Thyroid gland (tissue), 4 donors: ENCODE measurements at regions not wholly inside any gene's neighbourhood (a gene's known extent, or its start where the extent isn't known, plus 50 kb on each side); places are given as distances from the start of the nearest gene placed in this dataset.
"Not testable (repeated sequence)": the region's sequence is repeated elsewhere in the genome, so short reads cannot be mapped to it uniquely, and the experiment has no call there.

ENCODE experiments used
- DNase-seq, 2 donors: peaks; one replicate each; pipeline ENCODE4 v3.0.0-alpha.2; 2019
- H3K27ac ChIP-seq, 3 donors: fragments of 200-600 bp; sonication (generic); 1 replicate in 2 of 3; 2 replicates in 1 of 3; pipeline ENCODE4 v1.5.1; 2016 to 2019; ENCODE audit warnings: mild to moderate bottlenecking in 1 of 3, moderate library complexity in 1 of 3
- H3K27me3 ChIP-seq: fragments of 200-600 bp; sonication (generic); one replicate; pipeline ENCODE4 v1.5.1; 2019
- H3K36me3 ChIP-seq, 2 donors: fragments of 200-600 bp; sonication (generic); one replicate each; pipeline ENCODE4 v1.5.1; 2016 to 2019
- H3K4me1 ChIP-seq, 2 donors: fragments of 200-600 bp; sonication (generic); one replicate each; pipeline ENCODE4 v1.5.1; 2017 to 2019
- H3K4me3 ChIP-seq, 3 donors: fragments of 200-600 bp; sonication (generic); replicated peaks in 1 of 3; 1 replicate in 2 of 3; 2 replicates in 1 of 3; pipeline ENCODE4 v1.5.1; 2016; ENCODE audit warnings: mild to moderate bottlenecking in 1 of 3
- H3K9me3 ChIP-seq: fragments of 200-600 bp; sonication (generic); one replicate; pipeline ENCODE4 v1.5.1; 2017
- POLR2A ChIP-seq, 2 donors: fragments of 450-650 bp; IDR thresholded peaks; one replicate each; pipeline ENCODE4 v1.6.1; 2017; ENCODE audit warnings: antibody characterized with exemption in 2 of 2, mild to moderate bottlenecking in 2 of 2, moderate library complexity in 1 of 2
- WGBS, 2 donors: methylation state at CpG; one replicate each; pipeline ENCODE4 v1.1.5; 2017; 5-methylcytosine and 5-hydroxymethylcytosine counted together
- intact Hi-C: fragments of 100-400 bp; cut with DNase I; formaldehyde crosslinking; loops from one replicate; pipeline ENCODE4 v1.15.1; 2023
- TF ChIP-seq, protein P1 (sequence below), 6 experiments: fragments of 200-600 bp in 3 of 6; fragments of 450-650 bp in 3 of 6; sonication (generic) in 3 of 6; IDR thresholded peaks; one replicate each; pipeline ENCODE4 v1.5.1; 2016 to 2019; ENCODE audit warnings: antibody characterized with exemption in 6 of 6, mild to moderate bottlenecking in 2 of 6, inconsistent platforms in 1 of 6, moderate library complexity in 1 of 6

DNA sequence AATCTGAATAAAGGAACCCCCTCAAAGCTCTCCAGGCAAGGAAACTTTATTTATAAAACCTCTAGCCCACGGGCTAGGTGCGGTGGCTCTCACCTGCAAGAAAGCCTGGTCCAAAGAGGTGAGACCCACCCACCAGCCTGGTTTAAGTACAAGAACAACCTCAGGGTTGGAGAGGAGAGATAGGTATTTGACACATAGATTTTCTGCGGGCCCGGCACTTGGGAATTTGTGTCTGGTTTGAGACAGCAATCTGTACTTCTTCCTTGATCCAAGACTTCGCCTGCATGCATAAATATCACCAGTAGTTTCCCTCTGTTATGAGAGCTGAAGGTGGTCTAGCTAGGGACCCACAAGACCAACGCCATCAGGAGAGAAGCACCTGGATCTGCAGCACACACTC lies 73.2 kb upstream of the CAPRIN1 start:
- Histone ChIP-seq H3K27me3 (no peaks in the 10 kb centered on the region), H3K27ac (no peak overlapping the region), H3K4me1 (no peaks in the 10 kb centered on the region), H3K36me3 (no peaks in the 10 kb centered on the region), H3K4me3 (no peak overlapping the region), H3K9me3 (no peaks in the 10 kb centered on the region)
- 79 to 91% methylated on average over 6 of the region's 6 CpGs for WGBS, 2 donors
- TF ChIP-seq, protein P1, sequence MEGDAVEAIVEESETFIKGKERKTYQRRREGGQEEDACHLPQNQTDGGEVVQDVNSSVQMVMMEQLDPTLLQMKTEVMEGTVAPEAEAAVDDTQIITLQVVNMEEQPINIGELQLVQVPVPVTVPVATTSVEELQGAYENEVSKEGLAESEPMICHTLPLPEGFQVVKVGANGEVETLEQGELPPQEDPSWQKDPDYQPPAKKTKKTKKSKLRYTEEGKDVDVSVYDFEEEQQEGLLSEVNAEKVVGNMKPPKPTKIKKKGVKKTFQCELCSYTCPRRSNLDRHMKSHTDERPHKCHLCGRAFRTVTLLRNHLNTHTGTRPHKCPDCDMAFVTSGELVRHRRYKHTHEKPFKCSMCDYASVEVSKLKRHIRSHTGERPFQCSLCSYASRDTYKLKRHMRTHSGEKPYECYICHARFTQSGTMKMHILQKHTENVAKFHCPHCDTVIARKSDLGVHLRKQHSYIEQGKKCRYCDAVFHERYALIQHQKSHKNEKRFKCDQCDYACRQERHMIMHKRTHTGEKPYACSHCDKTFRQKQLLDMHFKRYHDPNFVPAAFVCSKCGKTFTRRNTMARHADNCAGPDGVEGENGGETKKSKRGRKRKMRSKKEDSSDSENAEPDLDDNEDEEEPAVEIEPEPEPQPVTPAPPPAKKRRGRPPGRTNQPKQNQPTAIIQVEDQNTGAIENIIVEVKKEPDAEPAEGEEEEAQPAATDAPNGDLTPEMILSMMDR (IDR thresholded peaks at IDR 0.05): no peak
- no peak for TF ChIP-seq POLR2A (IDR thresholded peaks at IDR 0.05)
- intact Hi-C loops: no loop called here
- DNase-seq: no peak

DNA sequence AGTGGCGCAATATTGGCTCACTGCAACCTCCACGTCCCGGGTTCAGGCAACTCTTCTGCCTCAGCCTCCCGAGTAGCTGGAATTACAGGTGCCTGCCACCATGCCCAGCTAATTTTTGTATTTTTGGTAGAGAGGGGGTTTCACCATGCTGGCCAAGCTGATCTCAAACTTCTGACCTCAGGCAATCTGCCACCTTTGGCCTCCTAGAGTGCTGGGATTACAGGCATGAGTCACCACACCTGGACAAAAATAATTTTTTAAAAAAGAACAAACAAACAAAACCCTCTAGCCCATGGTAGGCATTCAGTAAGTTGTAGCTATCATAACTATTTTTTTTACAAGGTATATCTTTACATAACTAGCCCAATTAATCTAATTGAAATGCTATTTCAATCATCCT lies 73.9 kb upstream of the CAPRIN1 start:
- Histone ChIP-seq H3K4me1 (no peaks in the 10 kb centered on the region), H3K27me3 (no peaks in the 10 kb centered on the region), H3K36me3 (no peaks in the 10 kb centered on the region), H3K4me3 (no peak overlapping the region), H3K27ac (no peak overlapping the region), H3K9me3 (no peaks in the 10 kb centered on the region)
- TF ChIP-seq, protein P1 (IDR thresholded peaks at IDR 0.05): no peak
- no peak for TF ChIP-seq POLR2A (IDR thresholded peaks at IDR 0.05)
- DNase-seq: no peak
- intact Hi-C loops: no loop called here
- 92 to 97% methylated on average over 4 of the region's 4 CpGs for WGBS, 2 donors

DNA sequence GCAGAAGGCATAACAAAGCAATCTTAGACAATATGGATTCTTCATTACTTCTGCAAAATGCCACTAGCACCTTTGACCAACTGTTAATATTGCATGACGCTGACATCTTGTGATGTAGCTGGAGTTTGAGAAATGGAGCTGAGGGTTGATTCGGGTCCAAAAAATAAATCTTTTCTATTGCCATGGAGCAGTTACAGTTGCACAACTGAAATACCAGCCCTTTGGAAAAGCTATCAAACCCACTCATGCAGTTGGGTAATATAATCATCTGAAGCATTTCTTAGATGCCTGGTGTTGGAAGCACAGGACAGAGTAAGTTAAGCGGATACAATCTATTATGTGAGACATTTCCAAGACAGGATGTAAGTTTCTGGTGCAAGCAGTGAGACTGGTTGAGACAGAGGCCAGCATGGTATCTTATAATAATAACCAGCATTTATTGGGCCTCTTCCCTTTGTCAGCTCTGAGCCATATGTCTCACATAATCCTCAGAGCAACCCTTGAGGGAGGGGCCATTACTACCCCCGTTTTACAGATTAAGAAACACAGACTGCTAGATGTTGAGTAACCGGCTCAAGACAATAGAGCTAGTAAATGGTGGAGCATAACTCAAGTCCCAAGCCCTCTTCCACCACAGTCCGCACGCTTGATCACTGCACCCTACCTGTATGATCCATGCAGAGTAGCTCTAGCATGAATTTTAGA lies 74.9 kb upstream of the CAPRIN1 start:
- no peak overlapping the region for H3K27ac ChIP-seq
- no peaks in the 10 kb centered on the region for H3K36me3 ChIP-seq
- no peaks in the 10 kb centered on the region for H3K27me3 ChIP-seq
- no peak for DNase-seq
- H3K4me1 ChIP-seq: no peaks in the 10 kb centered on the region
- no peak for TF ChIP-seq POLR2A (IDR thresholded peaks at IDR 0.05)
- TF ChIP-seq, protein P1 (IDR thresholded peaks at IDR 0.05): no peak
- no peaks in the 10 kb centered on the region for H3K9me3 ChIP-seq
- H3K4me3 ChIP-seq: no peak overlapping the region
- WGBS, 2 donors: 86 to 88% methylated on average over 7 of the region's 7 CpGs
- intact Hi-C loops: no loop called here

DNA sequence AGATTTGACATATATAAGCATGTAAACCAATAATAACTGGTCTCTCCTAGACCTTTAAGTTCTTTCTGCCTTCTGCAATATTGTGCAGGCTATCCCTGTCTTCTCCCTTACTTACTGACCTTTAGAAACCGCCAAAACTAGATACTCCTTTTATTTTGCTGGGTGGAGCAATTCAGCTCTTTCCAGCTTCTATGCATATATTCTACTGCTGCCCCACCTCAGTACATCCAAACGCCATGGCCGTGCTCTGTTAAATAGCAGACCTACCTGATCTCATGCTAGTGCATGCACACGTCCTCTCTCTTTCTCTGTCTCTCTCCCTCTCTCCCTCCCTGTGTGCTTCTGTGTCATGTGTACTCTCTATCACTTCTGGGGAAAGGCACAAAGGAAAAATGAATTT lies 76.7 kb upstream of the CAPRIN1 start:
- 76 to 77% methylated on average over 4 of the region's 4 CpGs for WGBS, 2 donors
- no peak for DNase-seq

DNA sequence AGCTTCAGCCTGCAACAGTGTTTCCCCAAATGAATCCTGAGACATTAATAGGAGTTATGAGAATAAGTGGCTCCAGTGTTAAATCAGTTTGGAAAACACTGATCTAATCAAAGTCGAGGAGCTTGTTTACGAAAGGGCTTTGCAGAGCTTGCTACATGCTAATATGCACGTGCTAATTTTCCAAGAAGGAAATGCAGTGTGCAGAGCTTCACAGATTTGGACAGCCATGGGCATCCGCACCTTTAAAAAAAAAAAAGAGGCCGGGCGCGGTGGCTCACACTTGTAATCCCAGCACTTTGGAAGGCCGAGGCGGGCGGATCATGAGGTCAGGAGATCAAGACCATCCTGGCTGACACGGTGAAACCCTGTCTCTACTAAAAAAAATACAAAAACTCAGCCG lies 79.7 kb upstream of the LMO2 start:
- DNase-seq, H3K4me3 ChIP-seq, H3K36me3 ChIP-seq, H3K4me1 ChIP-seq, H3K27ac ChIP-seq, intact Hi-C loops, H3K27me3 ChIP-seq, H3K9me3 ChIP-seq: not testable (repeated sequence)
- 61 to 67% methylated on average over 12 of the region's 12 CpGs for WGBS, 2 donors

More for the DNA sequence above, 76.7 kb upstream of the CAPRIN1 start:
- no peak overlapping the region for H3K27ac ChIP-seq
- TF ChIP-seq, protein P1 (IDR thresholded peaks at IDR 0.05): no peak
- no peak for TF ChIP-seq POLR2A (IDR thresholded peaks at IDR 0.05)
- no peak overlapping the region for H3K4me3 ChIP-seq
- intact Hi-C loops: no loop called here
- no peaks in the 10 kb centered on the region for H3K4me1 ChIP-seq
- no peaks in the 10 kb centered on the region for H3K9me3 ChIP-seq
- H3K36me3 ChIP-seq: no peaks in the 10 kb centered on the region
- no peaks in the 10 kb centered on the region for H3K27me3 ChIP-seq
